ENCODE measurements at regions not wholly inside any gene's neighbourhood (a gene's known extent, or its start where the extent isn't known, plus 50 kb on each side); places are given as distances from the start of the nearest gene placed in this dataset.

DNA sequence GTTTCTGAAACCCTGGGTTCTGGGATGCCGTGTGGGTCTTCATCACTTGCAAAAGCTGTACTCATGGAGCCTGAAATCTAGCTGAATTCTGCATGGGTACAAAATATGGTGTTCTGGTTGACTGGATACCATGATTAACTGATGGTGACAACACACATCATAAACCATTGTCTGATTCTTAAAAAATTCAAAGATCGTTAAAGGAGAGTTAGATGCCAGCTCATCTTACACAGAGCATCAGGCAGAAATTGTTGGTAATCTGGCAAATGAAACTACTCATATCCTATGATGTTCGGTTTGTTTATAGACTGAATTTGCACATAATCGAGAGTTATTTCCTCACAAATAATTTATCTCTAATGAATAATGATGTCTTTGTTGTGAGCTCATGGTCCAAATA is 218.1 kb upstream of the PKN2 start:
- no peak overlapping the region for H3K4me3 ChIP-seq
- H3K4me1 ChIP-seq = peaks cover 0 to 13% (median 4%) of the 10 kb centered on the region in 6 donors
- 90 to 98% (median 94%) methylated on average over 4 of the region's 4 CpGs for WGBS, 5 donors
- H3K27ac ChIP-seq = no peak overlapping the region
- intact Hi-C loops (cut with DNase I; ENCODE audit: low total_unique reads) = no loop called here
- TF ChIP-seq POLR2A (IDR thresholded peaks at IDR 0.05) (no peak), CTCF (IDR thresholded peaks at IDR 0.05 in 8 of 11, conservative IDR thresholded peaks at IDR 0.05 in 3 of 11) (no peak), POLR2AphosphoS5 (IDR thresholded peaks at IDR 0.05) (no peak)
- DNase-seq = no peak
- H3K27me3 ChIP-seq (replicated peaks in 1 of 7) = peaks cover 0 to 44% (median 9%) of the 10 kb centered on the region in 7 donors
- peaks cover 0 to 12% (median 5%) of the 10 kb centered on the region in 8 donors for H3K9me3 ChIP-seq
- H3K36me3 ChIP-seq = no peaks in the 10 kb centered on the region

GRCh38 chr1:88466899-88467580 is 217.0 kb upstream of the PKN2 start:
- Histone ChIP-seq H3K27me3 (replicated peaks in 1 of 7) (peaks cover 0 to 33% (median 5%) of the 10 kb centered on the region in 7 donors), H3K9me3 (peaks cover 0 to 12% (median 5%) of the 10 kb centered on the region in 8 donors), H3K27ac (no peak overlapping the region), H3K4me1 (peaks cover 0 to 12% (median 4%) of the 10 kb centered on the region in 6 donors), H3K4me3 (no peak overlapping the region), H3K36me3 (no peaks in the 10 kb centered on the region)
- WGBS, 5 donors = 93 to 95% (median 95%) methylated on average over 18 to 55 of the region's 55 CpGs
- DNase-seq = peak; percentile 69
- intact Hi-C loops (cut with DNase I; ENCODE audit: low total_unique reads) = no loop called here
- TF ChIP-seq POLR2A (IDR thresholded peaks at IDR 0.05) = no peak
- TF ChIP-seq POLR2AphosphoS5 (IDR thresholded peaks at IDR 0.05) = no peak
- no peak for TF ChIP-seq CTCF (IDR thresholded peaks at IDR 0.05 in 8 of 11, conservative IDR thresholded peaks at IDR 0.05 in 3 of 11)

DNA sequence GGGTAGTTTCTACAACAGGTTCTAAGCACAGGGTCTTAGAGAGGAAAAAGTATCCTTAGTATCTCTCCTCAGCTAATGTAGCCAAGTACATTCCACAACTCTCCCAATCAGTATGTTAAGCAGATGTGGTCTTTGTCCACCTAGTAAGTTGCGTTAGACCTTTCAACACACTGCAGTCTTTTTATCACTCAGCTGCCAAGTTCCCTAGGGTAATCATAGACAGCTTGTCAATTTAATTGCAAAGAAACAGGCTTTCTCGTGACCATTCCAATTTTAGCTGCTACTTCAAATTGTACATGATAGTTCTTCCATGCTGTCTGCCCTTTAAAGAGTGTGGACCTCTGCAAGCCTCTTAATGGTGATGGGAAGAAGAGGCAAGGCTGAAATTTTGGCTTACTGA is 211.8 kb upstream of the PKN2 start:
- WGBS, 5 donors = 65 to 84% (median 72%) methylated on average over 2 of the region's 2 CpGs
- intact Hi-C loops (cut with DNase I; ENCODE audit: low total_unique reads) = no loop called here
- Histone ChIP-seq H3K27ac (no peak overlapping the region), H3K4me1 (no peaks in the 10 kb centered on the region), H3K4me3 (no peak overlapping the region), H3K9me3 (peaks cover 0 to 4% (median 1%) of the 10 kb centered on the region in 8 donors), H3K36me3 (no peaks in the 10 kb centered on the region), H3K27me3 (replicated peaks in 1 of 7) (no peaks in the 10 kb centered on the region)
- DNase-seq = no peak
- no peak for TF ChIP-seq POLR2AphosphoS5 (IDR thresholded peaks at IDR 0.05)

DNA sequence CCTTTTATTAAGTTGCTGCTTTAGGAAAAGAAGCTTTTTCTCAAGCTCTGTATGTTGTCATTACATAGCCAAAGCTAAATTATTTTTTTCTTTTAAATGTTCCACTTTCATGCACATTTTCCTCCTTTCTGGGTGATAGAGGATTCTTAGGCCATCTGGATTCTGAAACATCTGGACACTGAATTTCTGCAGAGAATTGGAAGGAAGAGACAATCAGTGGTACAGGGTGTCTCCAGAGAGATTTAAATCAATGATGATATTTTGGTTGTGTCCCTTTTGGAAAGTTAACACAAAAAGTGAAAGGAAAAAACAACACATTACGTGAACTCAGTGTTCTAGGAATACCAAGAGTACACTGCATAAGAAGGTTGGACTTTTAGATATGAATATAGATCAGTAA is 211.4 kb upstream of the PKN2 start:
- intact Hi-C loops (cut with DNase I; ENCODE audit: low total_unique reads) = no loop called here

More for the DNA sequence above, 211.4 kb upstream of the PKN2 start:
- 78 to 91% (median 83%) methylated on average over 1 of the region's 1 CpG for WGBS, 5 donors
- Histone ChIP-seq H3K27ac (no peak overlapping the region), H3K36me3 (no peaks in the 10 kb centered on the region), H3K27me3 (replicated peaks in 1 of 7) (no peaks in the 10 kb centered on the region), H3K9me3 (peaks cover 0 to under 1% (median 0%) of the 10 kb centered on the region in 8 donors), H3K4me1 (no peaks in the 10 kb centered on the region), H3K4me3 (no peak overlapping the region)
- DNase-seq = no peak
- TF ChIP-seq CTCF (IDR thresholded peaks at IDR 0.05 in 8 of 11, conservative IDR thresholded peaks at IDR 0.05 in 3 of 11) = no peak
- no peak for TF ChIP-seq POLR2A (IDR thresholded peaks at IDR 0.05)
- TF ChIP-seq POLR2AphosphoS5 (IDR thresholded peaks at IDR 0.05) = no peak
